ENCODE measurements at regions not wholly inside any gene's neighbourhood (a gene's known extent, or its start where the extent isn't known, plus 50 kb on each side); places are given as distances from the start of the nearest gene placed in this dataset.

DNA sequence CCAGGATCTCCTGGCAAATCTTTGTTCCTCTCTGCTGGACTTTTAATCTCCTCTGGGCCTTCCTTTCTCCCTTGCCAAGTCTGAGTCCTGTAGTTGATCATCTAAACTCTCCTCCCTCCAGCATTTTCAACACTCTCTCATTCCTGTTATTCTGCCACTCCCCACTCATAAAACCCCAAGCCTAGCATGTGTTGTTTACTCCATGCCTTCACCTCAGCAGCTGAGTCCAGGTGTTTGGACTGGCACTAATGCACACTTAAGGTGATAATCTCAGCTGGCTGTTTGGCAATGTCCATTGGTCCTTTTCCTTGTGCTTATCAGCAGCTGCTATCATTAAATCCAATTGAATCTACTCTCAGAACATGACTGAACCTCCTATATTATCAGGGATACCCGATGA lies 876.8 kb upstream of the TENM4 start:
- 92 to 97% (median 94%) methylated on average over 1 of the region's 1 CpG for WGBS, 3 donors
- intact Hi-C loops (cut with DNase I), result no loop called here
- H3K36me3 ChIP-seq, result no peaks in the 10 kb centered on the region
- no peaks in the 10 kb centered on the region for H3K9me3 ChIP-seq
- no peak for DNase-seq
- TF ChIP-seq, protein P1, sequence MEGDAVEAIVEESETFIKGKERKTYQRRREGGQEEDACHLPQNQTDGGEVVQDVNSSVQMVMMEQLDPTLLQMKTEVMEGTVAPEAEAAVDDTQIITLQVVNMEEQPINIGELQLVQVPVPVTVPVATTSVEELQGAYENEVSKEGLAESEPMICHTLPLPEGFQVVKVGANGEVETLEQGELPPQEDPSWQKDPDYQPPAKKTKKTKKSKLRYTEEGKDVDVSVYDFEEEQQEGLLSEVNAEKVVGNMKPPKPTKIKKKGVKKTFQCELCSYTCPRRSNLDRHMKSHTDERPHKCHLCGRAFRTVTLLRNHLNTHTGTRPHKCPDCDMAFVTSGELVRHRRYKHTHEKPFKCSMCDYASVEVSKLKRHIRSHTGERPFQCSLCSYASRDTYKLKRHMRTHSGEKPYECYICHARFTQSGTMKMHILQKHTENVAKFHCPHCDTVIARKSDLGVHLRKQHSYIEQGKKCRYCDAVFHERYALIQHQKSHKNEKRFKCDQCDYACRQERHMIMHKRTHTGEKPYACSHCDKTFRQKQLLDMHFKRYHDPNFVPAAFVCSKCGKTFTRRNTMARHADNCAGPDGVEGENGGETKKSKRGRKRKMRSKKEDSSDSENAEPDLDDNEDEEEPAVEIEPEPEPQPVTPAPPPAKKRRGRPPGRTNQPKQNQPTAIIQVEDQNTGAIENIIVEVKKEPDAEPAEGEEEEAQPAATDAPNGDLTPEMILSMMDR (IDR thresholded peaks at IDR 0.05), result no peak
- no peak overlapping the region for H3K4me3 ChIP-seq
- H3K4me1 ChIP-seq (ENCODE audit: insufficient read depth), result no peaks in the 10 kb centered on the region
- H3K27me3 ChIP-seq, result no peaks in the 10 kb centered on the region
- no peak overlapping the region for H3K27ac ChIP-seq

DNA sequence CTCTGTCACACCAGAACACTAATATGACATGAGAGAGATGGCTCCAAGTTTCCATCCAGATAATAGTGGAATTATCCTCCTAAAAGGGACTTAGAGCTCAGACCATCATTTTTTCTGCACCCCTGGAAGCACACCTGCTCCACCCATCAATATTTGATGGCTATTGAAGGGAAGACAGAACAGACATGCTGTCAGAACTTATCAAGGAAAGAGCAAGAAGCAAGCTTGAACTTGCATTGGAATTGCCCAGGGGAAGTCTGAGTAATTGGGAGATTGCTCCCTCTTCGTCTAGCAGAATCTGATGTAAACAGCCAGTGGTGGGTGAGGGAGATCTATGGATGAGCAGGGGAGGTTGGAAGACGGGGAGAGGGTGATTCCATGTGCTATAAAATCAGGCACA lies 874.4 kb upstream of the TENM4 start:
- no peak for DNase-seq
- TF ChIP-seq POLR2A (IDR thresholded peaks at IDR 0.05) (no peak), EP300 (IDR thresholded peaks at IDR 0.05) (no peak)
- TF ChIP-seq, protein P1 (IDR thresholded peaks at IDR 0.05), result no peak
- 60 to 74% (median 71%) methylated on average over 2 of the region's 2 CpGs for WGBS, 3 donors
- intact Hi-C loops (cut with DNase I), result no loop called here
- no peaks in the 10 kb centered on the region for H3K36me3 ChIP-seq
- H3K4me1 ChIP-seq (ENCODE audit: insufficient read depth), result no peaks in the 10 kb centered on the region
- H3K27me3 ChIP-seq, result no peaks in the 10 kb centered on the region
- no peak overlapping the region for H3K27ac ChIP-seq
- no peak overlapping the region for H3K4me3 ChIP-seq
- H3K9me3 ChIP-seq, result no peaks in the 10 kb centered on the region

DNA sequence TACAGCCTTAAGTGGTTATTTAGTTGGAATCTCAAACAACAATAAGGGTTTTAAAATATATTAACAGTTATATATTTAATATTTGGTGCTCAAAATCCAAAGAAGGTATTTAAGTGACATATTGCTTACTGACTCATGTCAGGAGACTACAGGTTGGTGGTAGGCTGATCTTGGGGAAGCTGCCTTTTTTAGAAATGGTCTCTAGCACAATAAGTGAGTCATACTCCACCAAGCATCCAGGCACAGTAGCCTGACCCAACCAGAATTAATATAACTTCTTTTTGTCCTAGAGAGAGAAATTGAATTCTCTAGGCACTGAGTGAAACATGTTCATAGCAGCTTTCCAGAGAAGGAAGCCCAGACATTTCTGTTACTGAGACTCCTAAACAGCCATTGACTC lies 868.5 kb upstream of the TENM4 start:
- Histone ChIP-seq H3K27me3 (no peaks in the 10 kb centered on the region), H3K9me3 (no peaks in the 10 kb centered on the region), H3K4me1 (ENCODE audit: insufficient read depth) (no peaks in the 10 kb centered on the region), H3K27ac (no peak overlapping the region), H3K4me3 (no peak overlapping the region), H3K36me3 (no peaks in the 10 kb centered on the region)
- TF ChIP-seq, protein P1 (IDR thresholded peaks at IDR 0.05), result no peak
- TF ChIP-seq POLR2A (IDR thresholded peaks at IDR 0.05), result no peak
- no peak for TF ChIP-seq EP300 (IDR thresholded peaks at IDR 0.05)
- no peak for DNase-seq
- intact Hi-C loops (cut with DNase I), result no loop called here

DNA sequence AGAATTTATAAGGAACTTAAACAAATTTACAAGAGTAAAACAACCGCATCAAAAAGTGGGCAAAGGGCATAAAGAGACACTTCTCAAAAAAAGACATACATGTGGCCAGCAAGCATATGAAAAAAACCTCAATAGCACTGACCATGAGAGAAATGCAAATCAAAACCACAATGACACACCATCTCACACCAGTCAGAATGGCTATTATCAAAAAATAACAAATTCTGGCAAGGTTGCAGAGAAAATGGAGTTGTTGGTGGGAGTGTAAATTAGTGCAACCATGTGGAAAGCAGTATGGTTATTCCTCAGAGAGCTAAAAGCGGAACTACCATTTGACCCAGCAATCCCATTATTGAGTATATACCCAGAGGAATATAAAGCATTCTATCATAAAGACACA lies 866.8 kb upstream of the TENM4 start:
- no peaks in the 10 kb centered on the region for H3K36me3 ChIP-seq
- no peaks in the 10 kb centered on the region for H3K4me1 ChIP-seq (ENCODE audit: insufficient read depth)
- no peaks in the 10 kb centered on the region for H3K27me3 ChIP-seq
- no peak overlapping the region for H3K4me3 ChIP-seq
- no peaks in the 10 kb centered on the region for H3K9me3 ChIP-seq
- intact Hi-C loops (cut with DNase I), result no loop called here
- TF ChIP-seq, protein P1 (IDR thresholded peaks at IDR 0.05), result no peak
- TF ChIP-seq POLR2A (IDR thresholded peaks at IDR 0.05) (no peak), EP300 (IDR thresholded peaks at IDR 0.05) (no peak)
- WGBS, 3 donors, result 96 to 100% (median 98%) methylated on average over 2 of the region's 2 CpGs
- no peak for DNase-seq
- H3K27ac ChIP-seq, result no peak overlapping the region
